Loucy (cell line): ENCODE measurements at regions not wholly inside any gene's neighbourhood (a gene's known extent, or its start where the extent isn't known, plus 50 kb on each side); places are given as distances from the start of the nearest gene placed in this dataset.

Source experiments
- CTCF ChIP-seq: fragments of 200-600 bp; sonication (generic); conservative IDR thresholded peaks from 2 replicates; pipeline ENCODE4 v1.5.1; 2014; ENCODE audit warnings: mild to moderate bottlenecking, antibody characterized with exemption, low read length
- EZH2phosphoT487 ChIP-seq: fragments of 200-600 bp; IDR thresholded peaks from 2 replicates; pipeline ENCODE4 v1.6.1; 2018; ENCODE audit warnings: antibody characterized with exemption, mild to moderate bottlenecking, moderate library complexity, borderline replicate concordance

DNA sequence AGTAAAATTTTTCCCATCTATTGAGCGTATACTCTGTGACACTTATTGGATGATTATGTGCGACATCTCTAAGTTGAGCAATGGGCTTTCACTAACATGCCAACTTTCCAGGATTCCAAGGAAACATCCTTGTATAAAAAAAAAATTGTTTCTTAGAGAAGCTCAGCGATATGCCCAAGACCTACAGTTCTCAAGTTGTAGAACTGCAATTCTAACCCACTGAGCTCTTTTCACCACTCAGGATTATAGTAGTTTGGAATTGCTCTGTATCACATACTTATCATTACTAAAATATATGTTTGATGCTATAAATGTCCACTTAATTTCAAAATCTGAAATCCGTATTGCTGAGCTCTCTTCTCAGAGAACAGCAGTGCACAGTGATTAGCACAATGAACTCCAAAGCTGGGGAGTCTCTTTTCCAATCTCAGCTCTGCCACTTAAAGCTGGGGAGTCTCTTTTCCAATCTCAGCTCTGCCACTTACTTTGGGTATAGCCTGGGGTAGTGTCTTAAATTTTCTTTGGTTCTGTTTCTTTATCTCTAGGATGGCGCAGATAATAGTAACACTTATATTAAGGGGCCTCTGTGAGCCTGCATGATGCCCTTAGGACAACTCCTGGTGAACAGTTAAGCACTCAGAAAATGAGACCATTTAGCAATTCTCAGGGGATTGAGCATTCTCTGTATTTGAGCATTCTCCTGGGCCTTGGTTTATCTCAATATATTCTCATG, 1722.2 kb upstream of the AGA start:
- TF ChIP-seq CTCF (no peak), EZH2phosphoT487 (no peak)
